H1 (cell line): ENCODE measurements at regions not wholly inside any gene's neighbourhood (a gene's known extent, or its start where the extent isn't known, plus 50 kb on each side); places are given as distances from the start of the nearest gene placed in this dataset.

ENCODE experiments used
- CTCF ChIA-PET: fragments of 300-600 bp; sonication (Branson Sonifier 250); formaldehyde crosslinking; loops from one replicate; lab custom pipeline; 2021; ENCODE audit not compliant: partially characterized antibody; lab: Charles Lee
- POLR2A ChIA-PET: fragments of 300-600 bp; sonication (Branson Sonifier 250); formaldehyde crosslinking; loops from one replicate; lab custom pipeline; 2021; ENCODE audit warnings: inconsistent platforms; ENCODE audit not compliant: partially characterized antibody; lab: Charles Lee
- DNase-seq, 2 experiments: peaks; one replicate each; pipeline versions ENCODE4 v3.0.0 to v3.0.0-alpha.2; 2010 to 2022; ENCODE audit warnings: low spot score in 2 of 2, low read depth in 1 of 2, mixed read lengths in 1 of 2
- FAIRE-seq: peaks from 2 replicates; lab custom pipeline; 2011; peaks lifted over from hg19 to GRCh38; lab: Jason Lieb, UNC
- H2AFZ ChIP-seq: 2 replicates; pipeline ENCODE4 v1.8.1; 2012; ENCODE audit warnings: low read length, inconsistent platforms
- H2AK5ac ChIP-seq: 2 replicates; pipeline ENCODE4 v1.6.1; 2013; ENCODE audit warnings: low read depth, low read length
- H2BK120ac ChIP-seq: replicated peaks from 2 replicates; pipeline ENCODE3; 2013; ENCODE audit warnings: low read depth, low read length, inconsistent platforms
- H2BK12ac ChIP-seq: 2 replicates; pipeline ENCODE4 v1.6.1; 2013; ENCODE audit warnings: low read depth, low read length
- H2BK15ac ChIP-seq: 2 replicates; pipeline ENCODE4 v1.6.1; 2013; ENCODE audit warnings: low read length
- H2BK20ac ChIP-seq: 2 replicates; pipeline ENCODE4 v1.6.1; 2013; ENCODE audit warnings: low read length
- H2BK5ac ChIP-seq: 2 replicates; pipeline ENCODE4 v1.6.1; 2013; ENCODE audit warnings: low read depth, low read length
- H3K14ac ChIP-seq: 2 replicates; pipeline ENCODE4 v1.6.1; 2013; ENCODE audit warnings: inconsistent platforms; ENCODE audit not compliant: insufficient read length
- H3K18ac ChIP-seq: 2 replicates; pipeline ENCODE4 v1.6.1; 2013; ENCODE audit warnings: low read length; ENCODE audit errors: extremely low read depth
- H3K23ac ChIP-seq: 2 replicates; pipeline ENCODE4 v1.6.1; 2013; ENCODE audit warnings: inconsistent platforms; ENCODE audit not compliant: insufficient read length
- H3K23me2 ChIP-seq: 2 replicates; pipeline ENCODE4 v1.6.1; 2013; ENCODE audit warnings: low read depth, low read length
- H3K27ac ChIP-seq: 2 replicates; pipeline ENCODE4 v1.6.1; 2011; ENCODE audit warnings: low read depth, low read length, inconsistent platforms
- H3K27me3 ChIP-seq, 4 experiments: replicated peaks in 1 of 4; 1 replicate in 1 of 4; 2 replicates in 3 of 4; pipeline versions ENCODE4 v1.6.1 to v1.8.1; 2011 to 2013; ENCODE audit warnings: low read length in 3 of 4, mild to moderate bottlenecking in 3 of 4, inconsistent platforms in 2 of 4, mixed read lengths in 2 of 4, moderate library complexity in 1 of 4; ENCODE audit not compliant: control insufficient read depth in 3 of 4, insufficient read depth in 3 of 4; ENCODE audit errors: extremely low read depth in 1 of 4
- H3K36me3 ChIP-seq, 4 experiments: 2 replicates each; pipeline versions ENCODE4 v1.6.1 to v1.8.1; 2011 to 2013; ENCODE audit warnings: mild to moderate bottlenecking in 4 of 4, low read length in 3 of 4, moderate library complexity in 2 of 4, control low read depth in 1 of 4, inconsistent platforms in 1 of 4; ENCODE audit not compliant: insufficient read depth in 4 of 4, control insufficient read depth in 2 of 4
- H3K4ac ChIP-seq: replicated peaks from 2 replicates; pipeline ENCODE3; 2013; ENCODE audit warnings: low read length, low read depth, mixed read lengths, inconsistent platforms; ENCODE audit not compliant: insufficient read length
- H3K4me1 ChIP-seq, 4 experiments: replicated peaks in 1 of 4; 1 replicate in 1 of 4; 2 replicates in 3 of 4; pipeline versions ENCODE4 v1.6.1 to v1.8.1; 2011 to 2013; ENCODE audit warnings: low read length in 3 of 4, inconsistent platforms in 2 of 4, mixed read lengths in 1 of 4; ENCODE audit not compliant: insufficient read depth in 4 of 4, control insufficient read depth in 3 of 4
- H3K4me2 ChIP-seq, 2 experiments: 2 replicates each; pipeline versions ENCODE4 v1.6.1 to v1.8.1; 2011 to 2013; ENCODE audit warnings: low read depth in 2 of 2, low read length in 2 of 2, control low read depth in 1 of 2, inconsistent platforms in 1 of 2, mild to moderate bottlenecking in 1 of 2; ENCODE audit not compliant: insufficient read depth in 1 of 2
- H3K4me3 ChIP-seq, 4 experiments: fragments of 200-600, 300-600 bp in 1 of 4; sonication (generic), shearing (Covaris generic), sonication (Bioruptor Twin) in 1 of 4; 2 replicates each; pipeline versions ENCODE4 v1.5.1 to v1.8.1; 2011 to 2016; ENCODE audit warnings: low read length in 4 of 4, low read depth in 3 of 4, control low read depth in 2 of 4, inconsistent platforms in 2 of 4, mild to moderate bottlenecking in 2 of 4, mixed read lengths in 1 of 4, moderate library complexity in 1 of 4; ENCODE audit not compliant: insufficient read depth in 2 of 4; ENCODE audit errors: extremely low read depth in 1 of 4
- H3K56ac ChIP-seq: replicated peaks from 2 replicates; pipeline ENCODE3; 2013; ENCODE audit warnings: low read depth, mild to moderate bottlenecking, mixed read lengths, low read length, inconsistent platforms; ENCODE audit not compliant: insufficient read length
- H3K79me1 ChIP-seq: 2 replicates; pipeline ENCODE4 v1.6.1; 2013; ENCODE audit warnings: low read depth, low read length, control low read depth
- H3K79me2 ChIP-seq, 2 experiments: 2 replicates each; pipeline versions ENCODE4 v1.6.1 to v1.8.1; 2012 to 2013; ENCODE audit warnings: low read length in 2 of 2, mild to moderate bottlenecking in 2 of 2, inconsistent platforms in 1 of 2; ENCODE audit not compliant: insufficient read depth in 2 of 2, control insufficient read depth in 1 of 2
- H3K9ac ChIP-seq, 4 experiments: replicated peaks in 1 of 4; 1 replicate in 1 of 4; 2 replicates in 3 of 4; pipeline versions ENCODE4 v1.6.1 to v1.8.1; 2011 to 2013; ENCODE audit warnings: low read depth in 3 of 4, low read length in 3 of 4, control low read depth in 2 of 4, mild to moderate bottlenecking in 2 of 4, moderate library complexity in 2 of 4, inconsistent platforms in 1 of 4; ENCODE audit errors: extremely low read depth in 1 of 4
- H3K9me3 ChIP-seq, 2 experiments: 2 replicates each; pipeline versions ENCODE4 v1.6.1 to v1.8.1; 2012 to 2013; ENCODE audit warnings: mild to moderate bottlenecking in 2 of 2, moderate library complexity in 2 of 2, control low read depth in 1 of 2, inconsistent platforms in 1 of 2, low read depth in 1 of 2, low read length in 1 of 2, mixed read lengths in 1 of 2; ENCODE audit not compliant: insufficient read depth in 2 of 2
- H4K20me1 ChIP-seq, 2 experiments: replicated peaks in 1 of 2; 2 replicates each; pipeline versions ENCODE3 to v1.8.1; 2011 to 2013; ENCODE audit warnings: inconsistent platforms in 2 of 2, low read length in 2 of 2, mild to moderate bottlenecking in 1 of 2; ENCODE audit not compliant: insufficient read depth in 2 of 2, control insufficient read depth in 1 of 2
- H4K5ac ChIP-seq: 2 replicates; pipeline ENCODE4 v1.6.1; 2013; ENCODE audit warnings: low read length, low read depth, mixed read lengths, inconsistent platforms; ENCODE audit not compliant: insufficient read length
- H4K8ac ChIP-seq: 2 replicates; pipeline ENCODE4 v1.8.0; 2013; ENCODE audit warnings: mild to moderate bottlenecking, moderate library complexity, low read length, inconsistent platforms; ENCODE audit not compliant: insufficient read depth; ENCODE audit errors: extremely low read depth
- H4K91ac ChIP-seq: replicated peaks from 2 replicates; pipeline ENCODE3; 2013; ENCODE audit warnings: low read length, mixed read lengths, inconsistent platforms; ENCODE audit not compliant: insufficient read length
- BRCA1 ChIP-seq: IDR thresholded peaks from 2 replicates; pipeline ENCODE4 v1.6.1; 2012; ENCODE audit warnings: low read depth, low read length, improper control_type of control experiment
- CHD1 ChIP-seq: IDR thresholded peaks from 2 replicates; pipeline ENCODE4 v1.6.1; 2012; ENCODE audit warnings: low read depth, low read length, improper control_type of control experiment
- EP300 ChIP-seq, 2 experiments: IDR thresholded peaks; 1 replicate in 1 of 2; 2 replicates in 1 of 2; pipeline ENCODE4 v1.6.1; 2011 to 2012; ENCODE audit warnings: low read depth in 2 of 2, low read length in 2 of 2, mild to moderate bottlenecking in 2 of 2, borderline replicate concordance in 1 of 2, inconsistent platforms in 1 of 2, moderate library complexity in 1 of 2
- JUND ChIP-seq: IDR thresholded peaks from 2 replicates; pipeline ENCODE4 v1.6.1; 2011; ENCODE audit warnings: mild to moderate bottlenecking, improper control_type of control experiment, low read length
- TAF7 ChIP-seq: optimal IDR thresholded peaks from 2 replicates; pipeline ENCODE3; 2011; ENCODE audit warnings: low read depth, mild to moderate bottlenecking, inconsistent platforms, low read length, moderate library complexity, borderline replicate concordance
- WGBS, 2 experiments: shearing (Covaris generic) in 1 of 2; methylation state at CpG; one replicate each; pipeline versions ENCODE4 v1.1.6 to v1.1.7; 2013 to 2015; ENCODE audit warnings: low lambda C conversion rate in 2 of 2, mixed read lengths in 2 of 2, inconsistent platforms in 1 of 2, low coverage in 1 of 2, missing lambda C conversion rate in 1 of 2; ENCODE audit not compliant: insufficient replicate concordance in 2 of 2, insufficient coverage in 1 of 2, insufficient read length in 1 of 2; ENCODE audit errors: extremely low coverage in 1 of 2, missing lambda C conversion rate in 1 of 2; 5-methylcytosine and 5-hydroxymethylcytosine counted together

- H2BK12ac ChIP-seq: no peak overlapping the region
- no peak overlapping the region for H3K4ac ChIP-seq
- H3K9me3 ChIP-seq: peaks cover 2 to 3% of the 10 kb centered on the region in 2 experiments
- no peak overlapping the region for H2BK15ac ChIP-seq
- H2BK20ac ChIP-seq: no peak overlapping the region
- H3K9ac ChIP-seq: no peak overlapping the region
- H2AFZ ChIP-seq: no peak overlapping the region
- H3K4me2 ChIP-seq: no peak overlapping the region
- no peaks in the 10 kb centered on the region for H3K79me1 ChIP-seq
- ChIA-PET POLR2A (no interaction called here), CTCF (interaction anchor here (0.6 to 1.1 kb wide), 5 partner anchors 10 to 624 kb away, joined by 3 to 4 read pairs (median 3); no protein-coding TSS in a partner anchor)
- H3K18ac ChIP-seq: no peak overlapping the region
- no peaks in the 10 kb centered on the region for H3K23me2 ChIP-seq
- H3K23ac ChIP-seq: no peak overlapping the region
- no peak overlapping the region for H4K8ac ChIP-seq
- no peaks in the 10 kb centered on the region for H3K36me3 ChIP-seq
- 90% methylated on average over 3 of the region's 3 CpGs; no CpG with 5 or more reads in 1 of the 2 experiments for WGBS, 2 experiments
- DNase-seq (no peak), FAIRE-seq (no peak)
- no peak overlapping the region for H3K56ac ChIP-seq
- H3K27me3 ChIP-seq: no peaks in the 10 kb centered on the region
- H4K5ac ChIP-seq: no peak overlapping the region
- no peaks in the 10 kb centered on the region for H4K20me1 ChIP-seq
- no peaks in the 10 kb centered on the region for H3K4me1 ChIP-seq
- H2BK5ac ChIP-seq: no peak overlapping the region
- H3K79me2 ChIP-seq: no peaks in the 10 kb centered on the region
- no peak overlapping the region for H2BK120ac ChIP-seq
- H3K14ac ChIP-seq: no peak overlapping the region
- no peak overlapping the region for H2AK5ac ChIP-seq
- H3K4me3 ChIP-seq: no peak overlapping the region
- no peak overlapping the region for H3K27ac ChIP-seq
- no peak overlapping the region for H4K91ac ChIP-seq
- TF ChIP-seq BRCA1 (no peak), EP300 (IDR thresholded peaks at IDR 0.05; ENCODE audit: borderline replicate concordance in 1 of 2, low read depth in 2 of 2, low read length in 2 of 2) (no peak), CHD1 (no peak), JUND (no peak), TAF7 (no peak)
These were observed 74.3 kb upstream of the LYZL1 start for GRCh38 chr10:29214551-29214950.
